ENCODE measurements at regions not wholly inside any gene's neighbourhood (a gene's known extent, or its start where the extent isn't known, plus 50 kb on each side); places are given as distances from the start of the nearest gene placed in this dataset.
"Not testable (repeated sequence)": the region's sequence is repeated elsewhere in the genome, so short reads cannot be mapped to it uniquely, and the experiment has no call there.

DNA sequence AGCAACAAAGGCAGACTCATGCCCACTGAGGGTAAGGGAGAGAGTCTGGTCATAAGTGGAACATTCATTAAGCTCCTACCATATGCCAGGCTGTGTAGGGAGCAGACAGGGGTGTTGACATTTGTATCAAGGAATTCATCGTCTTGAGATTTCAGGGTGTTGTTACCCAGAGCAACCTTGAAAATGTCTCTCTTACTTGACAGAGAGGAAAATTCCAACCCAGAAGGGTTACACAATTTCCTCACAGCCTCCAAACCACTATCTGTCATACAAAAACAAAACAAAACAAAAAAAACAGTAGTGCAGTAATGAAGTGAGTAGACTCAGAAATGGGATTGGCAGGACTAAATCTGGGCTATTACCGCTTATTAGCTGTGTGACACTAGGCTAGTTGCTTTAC is 113.2 kb downstream of the MIAT start:
- TF ChIP-seq, protein P1, sequence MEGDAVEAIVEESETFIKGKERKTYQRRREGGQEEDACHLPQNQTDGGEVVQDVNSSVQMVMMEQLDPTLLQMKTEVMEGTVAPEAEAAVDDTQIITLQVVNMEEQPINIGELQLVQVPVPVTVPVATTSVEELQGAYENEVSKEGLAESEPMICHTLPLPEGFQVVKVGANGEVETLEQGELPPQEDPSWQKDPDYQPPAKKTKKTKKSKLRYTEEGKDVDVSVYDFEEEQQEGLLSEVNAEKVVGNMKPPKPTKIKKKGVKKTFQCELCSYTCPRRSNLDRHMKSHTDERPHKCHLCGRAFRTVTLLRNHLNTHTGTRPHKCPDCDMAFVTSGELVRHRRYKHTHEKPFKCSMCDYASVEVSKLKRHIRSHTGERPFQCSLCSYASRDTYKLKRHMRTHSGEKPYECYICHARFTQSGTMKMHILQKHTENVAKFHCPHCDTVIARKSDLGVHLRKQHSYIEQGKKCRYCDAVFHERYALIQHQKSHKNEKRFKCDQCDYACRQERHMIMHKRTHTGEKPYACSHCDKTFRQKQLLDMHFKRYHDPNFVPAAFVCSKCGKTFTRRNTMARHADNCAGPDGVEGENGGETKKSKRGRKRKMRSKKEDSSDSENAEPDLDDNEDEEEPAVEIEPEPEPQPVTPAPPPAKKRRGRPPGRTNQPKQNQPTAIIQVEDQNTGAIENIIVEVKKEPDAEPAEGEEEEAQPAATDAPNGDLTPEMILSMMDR (IDR thresholded peaks at IDR 0.05) = no peak
- Histone ChIP-seq H3K4me1 (ENCODE audit: control insufficient read depth in 1 of 2, insufficient read depth in 1 of 2, low read depth in 1 of 2, low read length in 1 of 2) (no peaks in the 10 kb centered on the region), H3K36me3 (no peaks in the 10 kb centered on the region), H3K27ac (no peak overlapping the region), H3K4me3 (ENCODE audit: low read depth in 1 of 2, low read length in 1 of 2) (no peak overlapping the region), H3K9me3 (no peaks in the 10 kb centered on the region), H3K27me3 (no peaks in the 10 kb centered on the region)

DNA sequence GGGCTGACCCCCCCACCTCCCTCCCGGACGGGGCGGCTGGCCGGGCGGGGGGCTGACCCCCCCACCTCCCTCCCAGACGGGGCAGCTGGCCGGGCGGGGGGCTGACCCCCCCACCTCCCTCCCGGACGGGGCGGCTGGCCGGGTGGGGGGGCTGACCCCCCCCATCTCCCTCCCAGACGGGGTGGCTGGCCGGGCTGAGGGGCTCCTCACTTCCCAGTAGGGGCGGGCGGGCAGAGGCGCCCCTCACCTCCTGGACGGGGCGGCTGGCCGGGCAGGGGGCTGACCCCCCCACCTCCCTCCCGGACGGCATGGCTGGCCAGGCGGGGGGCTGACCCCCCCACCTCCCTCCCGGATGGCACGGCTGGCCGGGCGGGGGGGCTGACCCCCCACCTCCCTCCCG is 115.7 kb downstream of the MIAT start:
- H3K4me1 ChIP-seq (ENCODE audit: control insufficient read depth in 1 of 2, insufficient read depth in 1 of 2, low read depth in 1 of 2, low read length in 1 of 2); H3K4me3 ChIP-seq (ENCODE audit: low read depth in 1 of 2, low read length in 1 of 2); H3K27me3 ChIP-seq; H3K36me3 ChIP-seq; H3K27ac ChIP-seq; H3K9me3 ChIP-seq: not testable (repeated sequence)

DNA sequence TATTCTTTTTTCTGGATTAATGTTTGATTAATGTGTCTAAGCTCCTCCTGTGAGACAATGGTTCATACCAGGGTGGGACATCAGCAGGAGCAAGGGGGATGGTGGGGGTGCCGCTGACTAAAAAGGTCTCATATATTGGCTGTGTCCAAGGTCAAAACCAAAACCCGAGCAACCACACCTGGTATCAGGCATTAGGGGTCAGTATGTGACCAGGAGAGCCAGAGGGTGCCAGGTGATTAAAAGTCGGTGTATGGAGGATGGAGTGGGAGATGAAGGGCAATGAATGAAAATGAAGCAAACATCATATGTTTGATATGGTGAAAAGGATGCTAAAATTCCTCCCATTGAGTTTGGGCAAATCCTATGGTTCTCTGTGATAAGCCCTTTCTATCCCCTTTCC is 118.0 kb downstream of the MIAT start:
- no peaks in the 10 kb centered on the region for H3K27me3 ChIP-seq
- no peak overlapping the region for H3K27ac ChIP-seq
- no peaks in the 10 kb centered on the region for H3K4me1 ChIP-seq (ENCODE audit: control insufficient read depth in 1 of 2, insufficient read depth in 1 of 2, low read depth in 1 of 2, low read length in 1 of 2)
- H3K4me3 ChIP-seq (ENCODE audit: low read depth in 1 of 2, low read length in 1 of 2) = no peak overlapping the region
- TF ChIP-seq, protein P1 (IDR thresholded peaks at IDR 0.05) = no peak
- peaks cover 7% of the 10 kb centered on the region for H3K36me3 ChIP-seq
- no peaks in the 10 kb centered on the region for H3K9me3 ChIP-seq

DNA sequence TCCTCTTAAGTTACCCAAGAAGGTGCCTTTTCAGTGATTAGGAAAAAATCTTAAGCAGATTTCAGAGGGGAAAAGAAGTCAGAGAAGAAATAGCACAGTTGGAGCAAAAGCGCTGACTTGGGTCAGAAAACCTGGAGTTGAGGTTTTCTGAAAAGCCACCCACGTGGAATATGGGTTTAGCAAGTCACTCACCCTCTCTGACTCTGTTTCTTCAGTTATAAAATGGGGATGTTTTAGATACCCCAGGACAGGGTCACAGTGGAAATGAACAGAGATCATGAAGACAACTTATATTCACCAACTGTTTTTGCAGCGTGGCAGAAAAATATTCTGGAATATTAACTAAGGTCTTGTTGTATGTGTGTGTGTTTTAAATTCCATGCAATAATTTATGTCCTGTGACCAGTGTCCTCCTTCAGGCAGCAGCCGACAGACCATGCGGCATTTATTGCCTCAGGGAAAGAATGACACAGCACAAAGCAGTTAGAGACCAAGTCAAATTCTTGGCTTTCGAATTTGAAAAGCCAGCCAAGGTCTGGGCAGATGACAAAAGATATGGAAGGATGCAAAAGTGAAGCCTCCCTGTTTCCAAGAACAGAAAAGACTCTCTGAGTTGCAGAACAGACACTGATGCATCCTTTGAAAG is 119.9 kb downstream of the MIAT start:
- Histone ChIP-seq H3K4me1 (ENCODE audit: control insufficient read depth in 1 of 2, insufficient read depth in 1 of 2, low read depth in 1 of 2, low read length in 1 of 2) (no peaks in the 10 kb centered on the region), H3K36me3 (peaks cover 15% of the 10 kb centered on the region), H3K9me3 (no peaks in the 10 kb centered on the region), H3K27me3 (no peaks in the 10 kb centered on the region), H3K4me3 (ENCODE audit: low read depth in 1 of 2, low read length in 1 of 2) (no peak overlapping the region), H3K27ac (no peak overlapping the region)
- TF ChIP-seq, protein P1 (IDR thresholded peaks at IDR 0.05) = no peak

DNA sequence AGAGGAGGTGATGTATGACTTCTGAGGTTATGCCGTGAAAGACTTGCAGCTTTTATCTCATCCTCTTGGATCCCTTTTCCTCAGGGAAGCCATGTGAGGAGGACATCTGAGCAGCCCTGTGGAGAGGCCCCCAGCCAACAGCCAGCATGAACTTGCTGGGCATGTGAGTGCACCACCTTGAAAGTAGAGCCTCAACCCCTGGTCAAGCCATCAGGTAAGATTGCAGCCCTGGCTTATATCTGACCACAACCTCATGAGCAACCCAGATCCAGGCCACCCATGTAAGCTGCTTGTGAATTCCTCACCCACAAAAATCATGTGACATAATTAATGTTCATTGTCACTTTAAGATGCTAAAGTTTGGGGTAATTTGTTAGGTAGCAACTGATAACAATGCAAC is 121.0 kb downstream of the MIAT start:
- TF ChIP-seq, protein P1 (IDR thresholded peaks at IDR 0.05) = no peak
- Histone ChIP-seq H3K27ac (no peak overlapping the region), H3K27me3 (no peaks in the 10 kb centered on the region), H3K4me3 (ENCODE audit: low read depth in 1 of 2, low read length in 1 of 2) (no peak overlapping the region), H3K36me3 (peaks cover 15% of the 10 kb centered on the region), H3K9me3 (no peaks in the 10 kb centered on the region), H3K4me1 (ENCODE audit: control insufficient read depth in 1 of 2, insufficient read depth in 1 of 2, low read depth in 1 of 2, low read length in 1 of 2) (no peaks in the 10 kb centered on the region)

DNA sequence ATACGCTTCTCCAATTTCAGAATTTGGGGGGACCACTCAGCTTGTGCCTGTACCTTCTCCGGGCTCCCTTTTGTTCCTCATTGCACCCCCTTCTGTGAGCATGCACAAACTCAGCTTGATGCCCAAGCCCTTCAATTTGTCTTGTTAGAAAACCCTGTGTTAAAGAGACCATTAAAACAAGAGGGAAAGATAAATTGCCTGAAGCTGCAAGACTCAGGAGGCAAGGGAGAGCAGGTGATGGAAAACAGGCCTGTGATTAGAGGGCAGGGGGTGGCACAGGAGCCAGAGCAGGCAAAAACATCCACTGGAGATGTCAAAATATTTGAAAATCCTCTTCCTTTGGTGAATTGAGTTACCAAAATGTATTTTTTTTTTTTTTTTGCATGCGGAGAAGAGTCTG is 121.7 kb downstream of the MIAT start:
- Histone ChIP-seq H3K9me3 (no peaks in the 10 kb centered on the region), H3K4me3 (ENCODE audit: low read depth in 1 of 2, low read length in 1 of 2) (no peak overlapping the region), H3K27ac (no peak overlapping the region), H3K27me3 (no peaks in the 10 kb centered on the region), H3K36me3 (peaks cover 15% of the 10 kb centered on the region), H3K4me1 (ENCODE audit: control insufficient read depth in 1 of 2, insufficient read depth in 1 of 2, low read depth in 1 of 2, low read length in 1 of 2) (no peaks in the 10 kb centered on the region)
- TF ChIP-seq, protein P1 (IDR thresholded peaks at IDR 0.05) = no peak
